ENCODE measurements at regions not wholly inside any gene's neighbourhood (a gene's known extent, or its start where the extent isn't known, plus 50 kb on each side); places are given as distances from the start of the nearest gene placed in this dataset.
"Not testable (repeated sequence)": the region's sequence is repeated elsewhere in the genome, so short reads cannot be mapped to it uniquely, and the experiment has no call there.

DNA sequence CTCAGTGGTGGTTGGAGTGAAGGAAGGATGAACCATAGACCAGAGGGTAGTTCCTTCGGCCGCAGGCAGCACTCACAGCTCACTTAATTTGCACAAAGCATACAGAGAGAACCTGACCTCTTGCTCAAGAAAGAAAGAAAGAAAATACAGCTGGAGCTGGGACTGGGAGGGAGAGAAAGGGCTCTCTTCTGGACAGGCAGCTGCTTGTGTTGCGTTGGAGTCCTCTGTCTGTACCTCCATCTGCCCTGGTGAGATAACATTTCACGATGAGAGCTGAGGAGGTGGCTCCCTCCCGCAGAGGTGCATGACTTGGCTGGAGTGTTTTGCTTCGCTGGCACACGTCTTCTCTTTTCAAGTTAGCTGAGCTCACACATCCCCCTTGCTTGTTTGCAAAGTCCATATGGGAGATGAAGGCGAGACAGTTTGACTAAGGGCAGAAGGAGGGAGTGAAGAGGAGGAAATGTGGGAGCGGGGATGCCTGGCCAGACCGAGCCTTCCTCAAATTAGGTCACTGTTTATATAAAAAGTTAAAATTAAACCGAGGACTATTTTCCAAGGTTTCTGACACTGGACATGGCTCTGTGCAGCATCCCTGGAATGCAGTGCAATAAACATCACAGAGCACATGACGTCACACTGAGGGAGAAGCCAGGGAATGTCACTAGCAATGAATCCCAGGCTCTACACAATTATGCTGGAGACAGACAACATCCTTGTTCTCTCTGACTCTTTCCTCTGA is 359.4 kb downstream of the CD83 start:
- no peak for DNase-seq

DNA sequence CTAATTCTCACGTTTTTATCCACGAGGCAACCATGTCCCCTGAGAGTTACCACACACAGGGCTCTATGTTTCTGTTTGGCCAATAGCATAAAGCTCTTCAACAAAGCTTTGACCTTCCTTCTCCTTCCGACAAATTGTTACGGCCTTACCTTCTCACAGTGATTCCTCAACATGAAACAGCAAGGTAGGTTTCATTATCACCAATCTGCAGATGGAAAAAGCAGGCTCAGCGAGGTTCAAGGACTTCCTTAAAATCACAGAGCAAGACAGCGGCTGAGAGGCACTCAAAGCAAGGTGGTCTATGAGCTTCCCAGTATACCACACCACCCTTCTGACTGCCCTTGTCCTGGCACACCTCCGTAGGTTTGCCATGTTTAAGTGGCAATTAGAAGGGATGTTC is 360.0 kb downstream of the CD83 start:
- no peak for DNase-seq

DNA sequence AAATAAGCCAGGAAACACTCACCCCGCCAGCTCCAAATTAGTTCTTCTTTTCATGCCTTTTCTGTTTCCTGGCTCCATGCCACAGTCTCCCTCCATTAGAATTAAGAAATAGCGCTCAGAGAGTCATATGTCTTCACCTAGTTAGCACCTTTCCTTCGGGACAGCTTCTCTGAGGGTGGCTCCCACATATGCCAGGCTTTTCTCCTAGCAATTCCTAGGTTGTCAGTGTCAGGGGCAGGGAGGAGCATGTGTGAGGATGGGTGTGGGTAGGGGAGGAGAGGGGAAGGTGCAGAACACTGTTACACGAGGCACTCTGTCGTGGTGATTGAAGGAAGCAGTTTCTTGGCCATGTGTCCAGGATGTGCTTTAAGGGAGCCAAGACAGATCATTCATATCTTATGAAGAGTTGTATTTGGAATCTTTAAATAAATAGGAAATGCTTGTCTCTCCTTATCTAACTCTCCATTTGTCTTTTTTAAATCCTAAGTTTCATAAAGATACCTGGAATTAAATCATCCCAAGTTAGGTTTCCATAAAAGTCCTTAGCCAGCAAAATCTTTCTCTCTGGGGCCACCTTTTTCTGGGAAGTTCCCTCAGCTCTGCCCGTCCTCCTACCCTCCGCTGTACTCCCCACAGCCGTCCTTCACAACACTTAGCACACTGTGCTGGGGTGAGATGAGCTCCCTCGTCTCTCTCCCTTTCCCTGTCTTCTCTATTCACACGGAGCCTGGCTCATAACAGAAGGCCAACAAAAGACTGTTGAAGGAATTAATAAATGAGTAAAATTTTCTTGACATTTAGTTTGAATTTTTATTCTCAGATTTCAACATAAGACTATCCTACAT is 361.0 kb downstream of the CD83 start:
- DNase-seq = no peak

DNA sequence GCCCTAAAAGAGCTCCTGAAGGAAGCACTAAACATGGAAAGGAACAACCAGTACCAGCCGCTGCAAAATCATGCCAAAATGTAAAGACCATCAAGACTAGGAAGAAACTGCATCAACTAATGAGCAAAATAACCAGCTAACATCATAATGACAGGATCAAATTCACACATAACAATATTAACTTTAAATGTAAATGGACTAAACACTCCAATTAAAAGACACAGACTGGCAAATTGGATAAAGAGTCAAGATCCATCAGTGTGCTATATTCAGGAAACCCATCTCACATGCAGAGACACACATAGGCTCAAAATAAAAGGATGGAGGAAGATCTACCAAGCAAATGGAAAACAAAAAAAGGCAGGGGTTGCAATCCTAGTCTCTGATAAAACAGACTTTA is 364.4 kb downstream of the CD83 start:
- DNase-seq = not testable (repeated sequence)

DNA sequence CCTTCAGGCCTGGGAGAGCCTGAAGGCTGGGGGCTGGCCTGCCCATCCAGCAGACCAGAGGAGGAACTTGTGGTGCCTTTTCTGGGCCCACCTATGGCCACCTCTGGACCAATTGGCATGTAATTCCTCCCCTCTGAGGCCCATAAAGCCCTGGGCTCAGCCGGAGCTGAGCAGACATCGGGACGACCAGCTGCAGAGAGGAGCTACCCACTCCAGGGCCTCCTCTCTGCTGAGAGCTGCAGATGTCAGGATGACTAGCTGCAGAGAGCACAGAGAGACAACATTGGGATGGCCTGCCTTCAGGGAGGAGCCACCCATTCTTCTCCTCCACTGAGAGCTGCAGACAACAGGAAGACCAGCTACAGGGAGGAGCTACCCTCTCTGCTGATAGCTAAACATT is 370.1 kb downstream of the CD83 start:
- DNase-seq = no peak

DNA sequence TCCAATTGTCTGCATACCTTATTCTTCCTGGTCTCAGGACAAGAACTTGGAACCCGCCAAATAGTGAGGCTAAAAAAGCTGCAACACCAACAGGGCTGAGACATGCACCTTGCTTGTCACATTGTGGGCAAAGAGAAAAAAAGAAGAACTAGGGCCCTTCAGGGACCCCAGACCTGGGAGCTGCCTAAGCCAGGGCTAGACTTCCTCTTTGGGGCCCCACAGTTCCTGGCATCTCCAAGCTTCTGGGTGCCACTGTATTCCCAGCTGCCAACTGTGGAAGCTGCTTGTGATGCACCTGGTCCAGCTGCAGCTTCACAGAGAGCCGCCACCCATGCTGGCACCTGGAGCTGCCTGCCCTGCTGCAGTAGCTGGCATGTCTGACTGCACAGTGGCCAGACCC is 370.6 kb downstream of the CD83 start:
- DNase-seq = no peak

DNA sequence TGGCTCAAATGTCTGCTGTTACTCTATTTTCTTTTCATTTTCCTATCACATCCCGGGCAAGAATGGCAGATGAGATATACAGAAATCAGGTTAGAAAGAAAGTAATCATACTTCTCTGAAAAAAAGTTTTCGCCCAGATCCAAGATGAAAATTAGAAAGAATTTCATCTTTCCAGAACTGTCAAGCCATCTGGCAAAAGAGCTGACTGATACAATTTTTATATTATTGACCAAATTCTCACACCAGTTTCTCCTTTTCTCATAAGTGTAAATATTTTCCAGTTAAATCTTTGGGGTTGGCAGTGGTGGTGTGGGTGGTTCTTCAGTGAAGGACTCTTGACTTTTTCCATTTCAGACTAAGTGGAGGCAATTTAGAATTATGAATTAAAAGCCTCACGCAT is 371.9 kb downstream of the CD83 start:
- no peak for DNase-seq

DNA sequence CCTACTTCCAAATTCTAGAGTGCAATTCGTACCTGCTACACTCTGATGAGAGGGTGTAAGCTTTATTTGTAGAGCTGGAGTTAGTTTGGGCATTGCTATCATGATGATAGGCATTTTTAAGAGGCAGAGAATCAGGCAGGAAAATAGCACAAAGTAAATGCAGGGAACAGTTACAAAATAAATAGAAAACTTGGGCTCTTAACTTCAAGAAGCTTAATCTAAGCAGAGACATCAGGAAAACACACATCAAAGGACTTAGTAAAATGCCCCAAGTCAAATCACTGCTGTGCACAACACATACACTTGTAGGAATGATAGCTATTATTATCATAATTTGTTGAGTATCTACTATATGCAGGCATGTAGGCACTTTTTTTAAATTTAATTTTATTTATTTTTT is 381.2 kb downstream of the CD83 start:
- DNase-seq = no peak

DNA sequence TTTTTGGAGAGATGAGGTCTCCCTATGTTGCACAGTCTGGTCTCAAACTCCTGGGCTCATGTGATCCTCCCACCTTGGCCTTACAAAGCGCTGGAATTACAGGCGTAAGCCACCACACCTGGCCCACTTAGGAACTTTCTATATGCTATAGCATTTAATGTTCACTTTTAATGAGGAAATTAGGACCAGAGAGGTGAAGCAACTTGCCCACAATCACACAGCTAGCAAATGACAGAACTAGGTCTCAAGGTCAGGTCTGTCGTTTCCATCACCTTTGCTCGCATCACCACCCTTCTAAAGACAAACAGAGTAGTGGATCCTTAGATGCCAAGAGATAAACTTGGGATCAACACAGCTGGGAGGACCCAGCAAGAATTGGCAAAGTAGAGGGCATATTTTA is 381.7 kb downstream of the CD83 start:
- DNase-seq = no peak

DNA sequence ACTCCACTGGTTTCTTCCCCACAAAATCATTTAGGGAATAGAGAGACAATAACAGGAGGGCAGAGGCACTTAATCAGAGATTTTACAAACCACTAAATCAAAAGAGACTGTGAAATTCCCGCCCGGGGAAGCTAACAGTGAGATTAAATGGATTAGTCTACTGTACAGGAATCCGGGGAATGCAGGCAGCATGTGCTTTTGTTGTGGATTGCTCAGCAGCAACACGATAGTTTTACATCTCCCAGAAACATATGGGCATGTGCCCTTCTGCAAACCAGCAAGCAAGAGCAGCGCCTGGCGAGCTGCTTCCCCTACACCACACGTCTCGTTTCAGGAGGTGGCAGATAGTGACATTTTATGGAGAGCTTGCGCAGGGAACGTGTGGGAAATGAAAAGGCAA is 382.3 kb downstream of the CD83 start:
- no peak for DNase-seq

DNA sequence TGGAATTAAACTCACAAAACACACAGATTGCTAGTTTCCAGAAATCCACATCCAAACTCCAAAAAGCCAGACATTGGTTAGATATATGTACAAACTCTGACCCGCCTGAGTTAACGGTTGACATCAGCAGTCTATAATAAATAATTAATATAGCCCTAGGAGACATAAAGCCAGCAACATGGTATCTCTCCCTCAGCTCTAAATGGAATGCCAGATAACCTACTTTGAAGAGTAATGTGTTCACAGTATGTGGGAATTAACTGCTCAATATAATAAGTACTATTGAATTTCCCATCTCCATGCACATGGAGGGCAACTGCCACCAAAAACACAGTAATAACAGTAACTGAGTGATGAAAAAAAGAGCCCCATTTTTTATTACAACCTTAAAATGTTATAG is 383.2 kb downstream of the CD83 start:
- DNase-seq = no peak

DNA sequence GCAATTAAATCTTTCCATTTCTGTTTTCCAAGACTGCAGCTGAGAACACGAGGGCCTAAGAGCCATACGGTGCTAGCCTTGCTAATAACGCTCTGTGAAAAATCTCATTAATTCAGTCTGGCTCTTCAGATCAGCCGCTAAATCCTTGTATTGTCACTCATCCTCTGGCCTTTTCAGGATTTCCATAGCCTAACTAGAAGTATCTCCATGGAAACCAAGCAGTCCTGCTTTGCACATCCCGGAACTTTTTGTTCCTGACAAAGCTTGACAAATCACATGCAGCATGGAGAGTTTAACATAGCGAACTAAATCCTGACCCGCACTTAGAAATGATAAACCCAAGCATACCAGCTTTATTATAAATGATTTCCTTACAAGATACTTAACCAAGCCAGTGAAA is 383.7 kb downstream of the CD83 start:
- DNase-seq = peak in 2 of 56 donors; percentile 2

DNA sequence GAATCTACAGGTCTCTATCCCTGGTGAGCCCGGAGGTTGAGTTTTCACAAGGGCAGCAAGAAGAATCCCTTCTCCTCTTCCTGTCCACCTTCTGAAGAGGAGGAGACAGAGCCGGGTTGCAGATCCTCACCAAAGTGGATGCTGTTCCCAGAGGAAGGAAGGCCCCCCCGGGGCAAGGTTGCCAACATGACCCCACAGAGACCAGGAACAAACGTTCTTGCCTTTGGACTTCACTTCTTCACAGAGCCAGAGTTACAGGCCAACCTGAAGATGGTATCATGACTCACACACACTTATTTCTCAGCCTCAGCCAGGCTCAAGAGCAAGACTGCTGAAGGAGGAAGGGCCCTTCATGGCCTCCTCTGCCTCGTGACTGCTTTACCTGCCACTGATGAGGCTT is 384.3 kb downstream of the CD83 start:
- DNase-seq = no peak

DNA sequence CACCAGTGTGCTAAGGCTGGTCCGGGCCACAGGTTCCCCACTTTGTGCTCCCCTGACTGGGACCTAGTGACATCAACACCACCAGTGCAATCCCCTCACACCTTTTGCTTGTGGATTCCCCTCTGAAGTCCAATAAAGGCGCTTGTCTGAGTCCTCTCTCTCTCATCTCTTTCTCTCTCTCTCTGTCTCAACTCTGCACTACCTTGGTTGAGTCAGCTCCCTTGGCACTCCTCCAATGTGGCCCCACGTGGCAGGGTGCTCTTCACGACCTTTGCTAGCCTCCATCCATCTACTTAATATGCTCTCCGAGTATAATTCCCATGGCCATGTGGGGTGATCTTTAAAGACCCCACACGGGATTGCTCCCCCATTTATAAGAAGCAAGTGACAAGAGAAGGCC is 385.0 kb downstream of the CD83 start:
- no peak for DNase-seq

DNA sequence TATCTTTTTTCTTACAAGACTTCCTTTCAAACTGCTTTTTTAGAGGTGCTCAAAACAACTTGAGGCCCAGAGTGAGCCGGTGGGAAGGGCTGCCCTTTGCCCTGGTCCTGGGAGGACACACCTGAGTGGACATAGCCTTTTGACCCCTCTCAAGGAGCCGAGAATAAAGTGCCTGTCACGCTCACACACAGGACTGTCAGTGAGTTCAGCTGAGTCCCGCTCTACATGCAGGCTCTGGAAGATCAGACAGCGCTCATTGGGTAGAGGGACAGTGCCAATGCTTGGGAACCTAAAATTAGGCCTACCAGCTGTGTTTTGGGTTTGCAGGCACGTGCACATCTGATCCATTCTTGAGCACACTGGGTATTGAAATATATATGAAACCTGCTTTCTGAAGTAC is 387.8 kb downstream of the CD83 start:
- no peak for DNase-seq

DNA sequence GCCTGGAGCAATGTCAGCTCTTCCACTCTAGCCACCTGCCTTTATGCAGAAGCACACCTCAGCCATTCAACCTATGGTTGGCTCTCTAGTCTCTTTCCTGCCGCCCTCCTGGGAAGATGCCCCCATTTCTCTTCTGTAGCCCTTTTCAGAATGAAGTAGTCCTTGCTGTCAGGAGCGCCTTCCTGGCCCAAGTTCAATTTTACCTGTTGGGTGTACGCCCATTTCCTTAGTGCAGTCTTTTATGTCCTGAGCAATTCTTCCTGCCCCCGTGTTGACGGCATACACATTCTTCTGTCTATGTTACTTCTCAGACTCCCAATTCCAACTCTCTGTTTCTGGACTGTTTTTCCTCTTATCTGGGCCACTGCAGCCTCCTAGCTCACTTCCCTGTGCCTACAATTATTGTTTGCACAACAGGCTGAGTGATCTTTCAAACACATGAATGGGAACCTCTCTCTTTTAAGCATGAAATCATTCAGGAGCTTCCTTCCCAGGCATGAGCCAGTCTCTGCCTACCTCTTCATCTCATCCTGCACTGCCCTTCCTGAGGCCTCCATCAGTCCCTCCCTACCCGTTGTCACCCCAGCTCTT is 389.2 kb downstream of the CD83 start:
- no peak for DNase-seq

DNA sequence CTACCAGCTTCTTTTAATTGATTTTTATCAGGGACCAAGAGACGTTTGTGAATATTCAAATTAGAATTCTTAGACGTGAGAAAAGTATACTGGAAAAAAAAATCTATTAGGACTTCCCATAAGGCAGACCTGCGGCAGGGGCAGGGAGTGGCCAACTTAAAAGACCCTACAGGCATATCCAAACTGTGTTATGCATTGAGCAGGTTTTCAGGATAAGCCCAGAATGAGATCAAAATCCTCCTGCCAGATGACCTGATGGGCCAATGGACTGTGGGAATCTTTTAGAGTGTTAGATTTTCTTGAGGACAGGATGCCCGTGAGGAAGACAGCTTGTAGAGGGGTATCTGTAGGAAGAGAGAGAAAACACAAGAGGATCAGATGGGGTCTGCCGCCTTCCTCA is 391.5 kb downstream of the CD83 start:
- no peak for DNase-seq

DNA sequence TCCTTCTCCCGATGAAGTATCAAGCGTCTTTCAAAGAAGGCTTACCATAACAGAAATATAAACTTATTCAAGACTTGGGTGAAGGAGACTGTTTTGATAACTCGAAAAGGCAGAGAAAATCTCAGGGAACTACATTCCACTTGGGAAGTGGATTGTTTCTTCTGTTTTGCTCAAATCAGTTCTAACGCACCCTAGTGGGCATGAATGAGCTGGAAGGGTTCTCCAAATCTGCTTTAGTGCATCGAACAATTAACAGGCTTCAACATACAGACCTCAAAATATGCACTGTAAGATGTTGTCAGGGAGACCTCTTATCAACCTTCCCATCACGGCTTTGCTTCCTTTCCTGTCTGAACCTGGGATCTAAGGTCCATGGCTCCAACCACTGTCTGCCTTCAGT is 392.5 kb downstream of the CD83 start:
- DNase-seq = no peak

DNA sequence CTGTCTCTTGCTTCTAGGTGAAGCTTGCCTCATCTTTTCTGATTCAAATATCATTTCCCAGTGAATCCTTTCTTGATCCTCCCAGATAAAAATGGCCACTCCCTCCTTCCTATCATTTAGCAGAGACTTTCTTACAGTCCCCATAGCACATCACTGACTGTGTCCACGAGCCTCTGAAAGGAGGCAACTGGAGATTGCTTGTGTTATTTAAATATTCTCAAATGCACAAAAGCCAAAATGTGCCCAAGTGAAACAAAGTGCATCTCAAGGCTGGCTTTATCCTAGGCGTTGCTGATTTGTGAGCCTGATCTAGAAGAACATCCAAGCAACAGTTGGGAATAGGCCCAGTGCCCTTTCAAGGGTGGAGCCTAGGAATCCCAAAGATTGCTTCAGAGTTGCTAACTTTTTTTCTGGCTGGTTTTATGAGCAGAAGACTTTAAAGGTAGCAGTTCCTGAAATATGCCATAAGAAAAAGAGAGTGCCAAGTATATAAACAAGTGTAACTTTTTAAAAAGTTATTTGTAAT is 393.6 kb downstream of the CD83 start:
- no peak for DNase-seq

DNA sequence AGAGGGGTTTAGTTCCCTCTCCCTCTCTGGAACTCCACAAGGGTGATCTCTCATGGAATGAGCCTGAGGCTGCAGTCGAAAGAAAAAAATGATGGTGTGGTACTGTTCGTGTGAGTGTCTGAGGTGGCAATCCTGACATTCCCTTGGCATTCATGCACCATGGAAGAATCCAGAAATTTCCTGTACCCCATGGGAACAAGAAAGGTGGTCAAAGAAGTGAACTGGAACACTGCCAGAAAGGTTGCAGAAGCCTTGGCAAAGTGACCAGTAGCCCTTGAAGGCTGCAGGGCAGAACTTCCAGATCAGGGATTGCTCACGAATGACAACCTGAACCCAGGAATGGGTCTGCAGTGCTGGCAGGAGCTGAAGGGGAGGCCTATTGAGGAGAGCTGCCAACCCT is 394.7 kb downstream of the CD83 start:
- DNase-seq = no peak

DNA sequence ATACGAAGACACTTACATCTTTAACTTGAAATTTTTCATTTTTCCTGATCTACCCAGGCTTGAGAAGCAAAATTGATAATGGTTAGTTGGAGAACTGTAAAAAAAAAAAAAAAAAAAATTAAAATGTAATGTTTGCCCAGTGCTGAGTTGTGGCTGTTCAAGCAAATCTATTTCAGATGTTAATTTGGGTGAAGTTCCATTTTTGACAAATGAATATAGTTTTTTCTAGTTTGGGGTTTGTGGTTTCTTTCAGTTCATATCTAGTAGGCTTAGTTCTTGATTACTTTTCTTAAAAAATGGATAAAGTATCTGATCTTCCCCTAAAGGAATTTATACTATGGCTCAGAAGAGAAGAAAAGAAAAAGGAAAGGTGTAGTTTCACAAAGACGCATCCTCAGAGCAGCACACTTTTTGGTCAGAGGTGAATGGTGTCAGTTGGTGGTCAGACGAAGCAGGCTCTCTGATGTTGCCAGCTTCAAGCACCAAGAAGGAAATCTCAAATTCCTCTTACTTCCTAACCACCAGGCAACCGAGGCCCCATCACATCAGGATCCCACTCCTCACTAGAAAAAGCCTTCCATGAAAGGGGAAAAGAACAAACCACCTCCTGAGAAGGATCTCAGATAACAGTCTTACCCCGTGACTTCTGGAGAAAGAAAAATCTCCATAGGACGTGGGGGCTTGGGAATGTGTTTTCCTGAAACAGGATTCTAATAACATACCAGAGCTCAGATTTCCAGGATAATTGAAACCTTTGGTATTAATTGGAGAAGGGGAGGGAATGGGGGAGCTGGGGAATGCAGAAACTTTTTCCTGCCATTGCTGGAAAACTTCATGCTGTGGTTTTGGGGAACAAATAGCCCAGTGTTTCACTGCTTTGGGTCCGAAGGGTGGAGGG is 396.2 kb downstream of the CD83 start:
- DNase-seq = no peak

All from nucleus accumbens (tissue), 56 donors.